T-helper 2 cell treated with Interferon-gamma antibody and Interleukin-4, amounts not matched to agents 5 μg/mL and 100 μg/mL, for 36 hours (primary cell): ENCODE measurements at regions not wholly inside any gene's neighbourhood (a gene's known extent, or its start where the extent isn't known, plus 50 kb on each side); places are given as distances from the start of the nearest gene placed in this dataset.
"Not testable (repeated sequence)": the region's sequence is repeated elsewhere in the genome, so short reads cannot be mapped to it uniquely, and the experiment has no call there.

Experiments used
- DNase-seq: peaks from one replicate; pipeline ENCODE4 v3.0.0; 2021; ENCODE audit warnings: low spot score
- H3K27ac Mint-ChIP-seq: one replicate; pipeline ENCODE4 v1.8.0; 2021; ENCODE audit warnings: mild to moderate bottlenecking, mixed read lengths
- H3K27me3 Mint-ChIP-seq: one replicate; pipeline ENCODE4 v1.8.0; 2021; ENCODE audit warnings: low read depth, mixed read lengths
- H3K36me3 Mint-ChIP-seq: one replicate; pipeline ENCODE4 v1.8.0; 2021; ENCODE audit warnings: low read depth, mixed read lengths
- H3K4me1 Mint-ChIP-seq: one replicate; pipeline ENCODE4 v1.8.0; 2021; ENCODE audit warnings: low read depth, mixed read lengths
- H3K4me3 Mint-ChIP-seq: one replicate; pipeline ENCODE4 v1.8.0; 2022; ENCODE audit warnings: mild to moderate bottlenecking, moderate library complexity, mixed read lengths
- H3K9me3 Mint-ChIP-seq: one replicate; pipeline ENCODE4 v1.8.0; 2021; ENCODE audit warnings: mixed read lengths

DNA sequence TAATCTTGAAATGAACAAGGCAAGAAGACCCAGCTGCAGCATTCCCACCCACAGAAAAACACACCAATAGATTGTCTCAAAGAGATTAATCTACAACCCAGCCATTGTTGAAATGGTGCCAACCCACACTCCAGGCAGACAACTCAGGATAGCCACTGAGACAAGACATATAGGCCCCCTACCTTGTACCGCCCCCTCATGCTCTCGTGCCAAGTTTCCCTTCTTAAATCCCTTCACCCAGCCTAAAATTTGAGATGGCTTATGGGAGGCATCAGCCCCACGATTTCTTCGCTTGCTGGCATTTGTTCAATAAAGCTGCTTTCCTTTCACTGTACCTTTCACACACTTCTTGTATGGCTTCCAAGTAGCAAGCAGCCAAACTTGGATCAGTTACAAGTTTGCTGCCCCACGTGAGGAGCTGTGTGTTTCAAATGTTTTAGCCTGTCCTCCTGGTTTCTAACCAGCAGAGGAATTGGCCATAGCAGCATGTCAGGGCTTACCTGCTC is 1754.1 kb downstream of the C4orf33 start:
- H3K27me3 Mint-ChIP-seq, result no peaks in the 10 kb centered on the region
- H3K36me3 Mint-ChIP-seq, result no peaks in the 10 kb centered on the region
- DNase-seq, result no peak
- H3K9me3 Mint-ChIP-seq, result peaks cover 27% of the 10 kb centered on the region
- H3K4me1 Mint-ChIP-seq, result no peaks in the 10 kb centered on the region
- no peak overlapping the region for H3K4me3 Mint-ChIP-seq
- H3K27ac Mint-ChIP-seq, result no peak overlapping the region

DNA sequence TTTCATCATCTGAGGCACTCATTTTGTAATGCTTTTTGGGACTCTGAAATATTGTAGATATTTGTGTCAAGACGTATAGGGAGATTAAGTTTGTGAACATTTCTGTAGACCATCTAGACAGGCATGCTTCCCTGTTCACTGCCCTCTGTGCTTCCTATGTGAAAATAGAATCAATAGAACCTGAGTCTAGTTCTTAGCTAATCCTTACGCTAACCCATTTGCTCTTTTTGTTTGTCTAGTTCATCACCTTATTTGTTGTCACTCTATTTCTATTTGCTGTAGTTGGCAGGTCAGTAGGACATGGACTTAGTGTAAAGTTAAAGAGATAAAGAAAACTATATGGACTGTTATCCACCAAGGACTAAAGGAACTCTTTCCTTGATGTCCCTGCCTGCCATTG is 1755.2 kb downstream of the C4orf33 start:
- no peak for DNase-seq
- no peaks in the 10 kb centered on the region for H3K36me3 Mint-ChIP-seq
- no peaks in the 10 kb centered on the region for H3K27me3 Mint-ChIP-seq
- H3K9me3 Mint-ChIP-seq, result peaks cover 27% of the 10 kb centered on the region
- no peak overlapping the region for H3K27ac Mint-ChIP-seq
- no peak overlapping the region for H3K4me3 Mint-ChIP-seq
- H3K4me1 Mint-ChIP-seq, result no peaks in the 10 kb centered on the region

DNA sequence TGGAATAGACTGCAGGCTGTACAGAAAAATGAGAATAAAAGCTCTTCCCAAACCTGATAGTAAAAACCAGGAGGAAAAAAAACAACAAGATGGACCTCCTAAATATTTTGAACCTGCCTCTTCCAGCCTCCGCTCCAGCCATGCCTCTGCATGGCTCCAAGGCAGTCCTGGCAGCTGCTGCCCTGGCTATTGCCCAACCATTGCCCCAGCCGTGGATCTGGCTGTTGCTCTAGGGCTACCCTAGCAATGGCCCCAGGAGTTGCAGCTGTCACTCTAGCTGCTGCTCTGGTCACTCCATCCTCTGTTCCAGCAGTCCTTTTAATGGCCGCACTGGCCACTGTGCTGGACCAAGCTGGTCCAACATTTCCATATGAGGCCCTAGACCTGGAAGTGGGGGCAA is 1756.0 kb downstream of the C4orf33 start:
- no peaks in the 10 kb centered on the region for H3K36me3 Mint-ChIP-seq
- H3K4me1 Mint-ChIP-seq, result no peaks in the 10 kb centered on the region
- H3K27me3 Mint-ChIP-seq, result no peaks in the 10 kb centered on the region
- peaks cover 27% of the 10 kb centered on the region for H3K9me3 Mint-ChIP-seq
- no peak overlapping the region for H3K4me3 Mint-ChIP-seq
- no peak overlapping the region for H3K27ac Mint-ChIP-seq
- DNase-seq, result no peak

DNA sequence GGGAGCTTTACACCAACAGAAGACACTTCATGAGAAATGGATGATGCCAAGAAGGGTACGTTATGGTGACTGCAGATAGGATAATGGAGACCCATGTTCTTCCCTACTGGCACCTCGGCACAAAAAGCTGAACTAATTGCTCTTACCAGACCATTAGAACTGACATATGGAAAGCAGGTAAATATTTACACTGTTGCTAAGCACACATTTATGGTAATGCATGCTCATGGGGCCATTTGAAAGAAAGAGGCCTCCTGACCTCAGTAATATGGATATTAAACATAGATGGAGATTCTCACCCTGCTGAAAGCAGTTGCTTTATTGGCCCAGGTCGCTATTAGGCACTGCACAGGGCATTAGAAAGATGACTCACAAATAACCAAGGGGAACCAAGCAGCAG is 1759.6 kb downstream of the C4orf33 start:
- Mint-ChIP-seq H3K36me3 (no peaks in the 10 kb centered on the region), H3K9me3 (peaks cover 21% of the 10 kb centered on the region), H3K27ac (no peak overlapping the region), H3K27me3 (no peaks in the 10 kb centered on the region), H3K4me1 (no peaks in the 10 kb centered on the region), H3K4me3 (no peak overlapping the region)
- DNase-seq, result no peak

DNA sequence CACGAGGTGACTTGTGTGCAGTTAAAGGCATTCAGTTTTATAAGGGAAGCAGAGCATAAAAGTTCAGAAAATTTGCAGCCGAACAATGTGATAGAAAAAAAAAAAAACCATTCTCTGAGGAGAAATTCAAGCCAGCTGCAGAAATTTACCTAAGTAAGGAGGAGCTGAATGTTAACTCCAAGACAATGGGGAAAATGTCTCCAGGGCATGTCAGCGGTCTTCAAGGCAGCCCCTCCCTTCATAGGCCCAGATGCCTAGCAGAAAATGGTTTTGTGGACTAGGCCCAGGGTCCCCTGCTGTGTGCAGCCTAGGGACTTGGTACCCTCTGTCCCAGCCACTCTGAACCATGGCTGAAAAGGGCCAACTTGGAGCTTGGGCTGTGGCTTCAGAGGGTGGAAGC is 1764.0 kb downstream of the C4orf33 start:
- no peaks in the 10 kb centered on the region for H3K27me3 Mint-ChIP-seq
- DNase-seq, result no peak
- H3K9me3 Mint-ChIP-seq, result peaks cover 12% of the 10 kb centered on the region
- no peak overlapping the region for H3K27ac Mint-ChIP-seq
- H3K4me3 Mint-ChIP-seq, result no peak overlapping the region
- H3K4me1 Mint-ChIP-seq, result no peaks in the 10 kb centered on the region
- no peaks in the 10 kb centered on the region for H3K36me3 Mint-ChIP-seq

DNA sequence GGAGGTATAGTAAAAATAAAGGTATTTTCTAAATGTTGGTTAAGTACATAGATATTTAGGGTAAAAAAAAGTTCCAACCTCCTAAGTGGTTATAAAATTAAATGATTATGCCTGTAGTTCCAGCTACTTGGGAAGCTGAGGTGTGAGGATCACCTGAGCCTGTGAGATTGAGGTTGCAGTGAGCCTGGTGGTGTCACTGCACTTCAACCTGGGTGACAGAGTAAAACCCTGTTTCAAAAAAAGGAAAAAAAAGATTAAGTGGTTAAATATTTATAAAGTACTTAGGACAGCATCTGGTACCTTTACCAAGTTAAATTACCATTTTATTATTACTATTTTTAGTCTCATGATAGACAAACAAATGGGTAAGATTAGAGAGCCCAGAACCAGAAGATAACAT is 1801.0 kb downstream of the C4orf33 start:
- Mint-ChIP-seq H3K27ac (no peak overlapping the region), H3K9me3 (peaks cover 4% of the 10 kb centered on the region), H3K27me3 (no peaks in the 10 kb centered on the region), H3K36me3 (no peaks in the 10 kb centered on the region), H3K4me3 (no peak overlapping the region), H3K4me1 (no peaks in the 10 kb centered on the region)
- no peak for DNase-seq

DNA sequence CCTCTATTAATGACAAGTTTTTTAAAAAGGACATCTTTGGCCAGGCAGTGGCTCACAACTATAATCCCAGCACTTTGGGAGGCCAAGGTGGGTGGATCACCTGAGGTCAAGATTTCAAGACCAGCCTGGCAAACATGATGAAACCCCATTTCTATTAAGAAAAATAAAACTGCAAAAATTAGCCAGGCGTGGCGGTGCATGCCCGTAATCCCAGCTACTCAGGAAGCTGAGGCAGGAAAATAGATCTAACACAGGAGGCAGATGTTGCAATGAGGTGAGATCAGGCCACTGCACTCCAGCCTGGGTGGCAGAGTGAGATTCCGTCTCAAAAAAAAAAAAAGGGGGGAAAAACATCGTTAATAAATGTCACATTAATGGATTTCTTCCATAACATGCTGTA is 1805.4 kb downstream of the C4orf33 start:
- Mint-ChIP-seq H3K4me1 (no peaks in the 10 kb centered on the region), H3K36me3 (no peaks in the 10 kb centered on the region), H3K27me3 (no peaks in the 10 kb centered on the region), H3K9me3 (peaks cover 8% of the 10 kb centered on the region), H3K27ac (no peak overlapping the region), H3K4me3 (no peak overlapping the region)
- no peak for DNase-seq

DNA sequence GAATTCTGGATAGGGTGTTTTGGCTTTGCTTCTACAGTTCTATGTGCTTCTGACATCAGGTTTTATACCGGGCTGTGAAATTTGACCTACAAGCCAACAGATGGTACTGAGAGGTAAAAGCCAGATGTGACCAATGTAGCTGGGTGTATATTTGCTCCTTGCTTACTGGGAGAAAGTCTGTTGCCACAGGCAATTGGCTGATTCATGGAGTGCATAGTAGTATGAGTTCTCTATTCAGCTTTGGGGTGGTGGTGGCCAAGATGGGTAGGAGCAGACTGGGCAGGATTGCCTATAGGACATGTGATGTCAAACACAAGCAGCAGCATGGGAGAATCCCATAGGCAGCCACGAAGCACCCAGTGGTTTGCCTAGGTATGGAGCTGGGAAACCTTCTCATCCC is 1827.0 kb downstream of the C4orf33 start:
- Mint-ChIP-seq H3K27me3 (no peaks in the 10 kb centered on the region), H3K36me3 (no peaks in the 10 kb centered on the region), H3K4me3 (no peak overlapping the region), H3K4me1 (no peaks in the 10 kb centered on the region), H3K9me3 (peaks cover 32% of the 10 kb centered on the region), H3K27ac (no peak overlapping the region)
- DNase-seq, result no peak

DNA sequence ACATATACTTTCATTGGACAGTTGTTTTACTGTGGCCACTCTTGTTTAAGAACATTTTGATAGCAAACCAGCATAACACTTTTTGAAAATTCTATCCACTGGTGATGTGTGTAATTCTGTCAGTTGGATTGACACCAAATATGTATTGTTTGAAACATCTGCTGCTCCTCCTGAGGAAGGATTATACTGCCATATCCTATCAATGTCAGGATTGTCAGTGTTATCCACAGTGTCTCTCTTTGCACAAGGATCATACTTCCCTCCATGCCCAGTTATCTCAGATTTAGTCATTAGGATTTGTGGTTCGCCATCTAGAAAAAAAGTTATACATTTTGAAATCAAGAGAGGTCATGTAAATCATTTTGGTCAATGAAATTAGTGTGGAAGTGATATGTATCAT is 1859.6 kb downstream of the C4orf33 start:
- H3K4me3 Mint-ChIP-seq, result no peak overlapping the region
- H3K4me1 Mint-ChIP-seq, result no peaks in the 10 kb centered on the region
- H3K27ac Mint-ChIP-seq, result no peak overlapping the region
- no peaks in the 10 kb centered on the region for H3K36me3 Mint-ChIP-seq
- H3K9me3 Mint-ChIP-seq, result no peaks in the 10 kb centered on the region
- H3K27me3 Mint-ChIP-seq, result no peaks in the 10 kb centered on the region
- DNase-seq, result no peak

DNA sequence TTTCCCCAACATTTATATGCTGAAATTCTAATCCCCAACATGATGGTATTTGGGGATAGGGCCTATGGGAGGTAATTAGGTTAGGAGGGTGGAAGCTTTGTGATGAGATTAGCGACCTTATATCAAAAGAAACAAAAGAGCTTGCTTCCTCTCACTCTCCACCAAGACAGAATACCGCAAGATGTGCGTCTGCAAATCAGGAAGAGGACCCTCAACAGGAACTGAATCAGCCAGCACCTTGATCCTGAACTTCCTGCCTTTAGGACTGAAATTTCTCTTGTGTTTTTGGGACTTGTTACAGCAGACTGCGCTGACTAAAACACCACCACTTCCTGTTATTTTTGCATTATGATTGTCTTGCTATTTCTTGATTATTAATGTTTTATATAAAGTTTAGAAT is 1889.4 kb downstream of the C4orf33 start:
- Mint-ChIP-seq H3K27me3 (no peaks in the 10 kb centered on the region), H3K9me3 (peaks cover 4% of the 10 kb centered on the region), H3K27ac (no peak overlapping the region), H3K36me3 (no peaks in the 10 kb centered on the region), H3K4me1 (no peaks in the 10 kb centered on the region), H3K4me3 (no peak overlapping the region)
- DNase-seq, result no peak

DNA sequence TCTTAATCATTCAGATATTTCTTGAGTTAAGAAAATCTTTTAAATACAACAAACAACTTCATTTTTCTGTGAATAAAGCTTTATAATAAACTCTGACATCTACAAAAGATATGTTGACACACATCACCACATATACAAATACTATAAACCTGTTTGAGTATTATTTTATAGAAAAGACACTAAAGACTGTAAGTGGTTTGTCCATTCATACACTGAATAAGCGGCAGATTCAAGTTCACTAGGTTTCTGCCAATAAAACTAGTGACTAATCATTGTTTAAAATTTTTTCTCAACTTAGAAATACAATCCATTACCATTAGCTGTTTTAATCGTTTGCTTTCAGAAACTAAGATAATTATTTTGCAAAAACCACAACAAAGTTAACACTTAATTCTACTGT is 1900.0 kb downstream of the C4orf33 start:
- no peaks in the 10 kb centered on the region for H3K27me3 Mint-ChIP-seq
- H3K27ac Mint-ChIP-seq, result no peak overlapping the region
- H3K36me3 Mint-ChIP-seq, result no peaks in the 10 kb centered on the region
- DNase-seq, result no peak
- peaks cover 6% of the 10 kb centered on the region for H3K9me3 Mint-ChIP-seq
- H3K4me3 Mint-ChIP-seq, result no peak overlapping the region
- no peaks in the 10 kb centered on the region for H3K4me1 Mint-ChIP-seq

DNA sequence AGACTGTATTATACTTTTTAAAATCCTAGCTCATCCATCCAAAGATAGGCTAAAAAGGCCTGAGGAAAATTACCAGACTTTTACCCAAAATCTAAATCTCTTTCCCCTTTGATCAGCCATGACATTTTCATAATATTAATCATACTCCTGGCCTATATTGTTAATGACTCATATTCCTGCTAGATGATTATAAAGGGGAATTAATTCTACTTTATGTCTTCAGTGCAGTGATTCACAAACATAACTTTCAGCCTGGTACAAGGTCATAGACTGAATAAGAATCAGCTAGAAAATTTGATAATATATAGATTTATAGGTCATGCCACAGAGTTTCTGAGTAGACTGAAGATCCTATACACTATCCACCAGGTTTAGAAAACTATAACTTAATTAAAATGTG is 1905.4 kb downstream of the C4orf33 start:
- no peak for DNase-seq
- Mint-ChIP-seq H3K4me1 (no peaks in the 10 kb centered on the region), H3K27me3 (no peaks in the 10 kb centered on the region), H3K27ac (no peak overlapping the region), H3K36me3 (no peaks in the 10 kb centered on the region), H3K9me3 (peaks cover 5% of the 10 kb centered on the region), H3K4me3 (no peak overlapping the region)

DNA sequence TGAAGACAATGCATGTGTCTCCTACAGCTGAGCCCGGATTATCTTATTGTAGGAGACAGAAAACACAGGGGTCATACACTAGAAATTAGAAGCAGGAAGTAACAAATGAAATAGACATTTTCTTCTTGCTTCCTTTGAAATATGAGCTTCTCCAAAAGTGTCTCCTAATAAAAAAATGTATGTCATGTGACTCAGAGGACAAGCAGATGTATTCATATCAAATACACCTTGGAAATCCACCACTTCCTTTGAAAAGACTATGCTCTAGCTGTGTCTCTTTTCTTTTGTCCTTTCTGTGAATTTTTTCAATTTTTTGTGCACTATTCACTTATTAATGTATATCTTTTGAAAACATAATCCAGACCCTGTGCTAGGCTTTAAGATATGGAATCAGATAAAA is 1906.2 kb downstream of the C4orf33 start:
- Mint-ChIP-seq H3K36me3 (no peaks in the 10 kb centered on the region), H3K27me3 (no peaks in the 10 kb centered on the region), H3K4me3 (no peak overlapping the region), H3K4me1 (no peaks in the 10 kb centered on the region), H3K9me3 (peaks cover 2% of the 10 kb centered on the region), H3K27ac (no peak overlapping the region)
- DNase-seq, result no peak

DNA sequence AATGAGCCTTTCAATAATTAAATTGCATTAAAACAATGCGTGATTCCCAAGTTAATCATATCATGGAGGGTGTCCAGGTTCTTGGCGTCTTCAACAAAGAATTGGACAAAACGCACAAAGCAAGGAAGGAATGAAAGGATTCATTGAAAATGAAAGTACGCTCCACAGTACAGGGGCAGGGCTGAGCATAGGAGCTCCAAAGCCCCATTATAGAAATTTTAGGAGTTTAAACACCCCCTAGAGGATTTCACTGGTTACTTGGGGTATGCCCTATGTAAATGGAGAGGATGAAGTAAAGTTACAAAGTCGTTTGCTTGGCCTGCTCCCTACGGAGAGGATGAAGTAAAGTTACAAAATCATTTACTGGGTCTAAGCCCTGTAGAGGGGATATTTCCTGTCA is 1910.4 kb downstream of the C4orf33 start:
- H3K27me3 Mint-ChIP-seq, result no peaks in the 10 kb centered on the region
- no peak overlapping the region for H3K27ac Mint-ChIP-seq
- no peaks in the 10 kb centered on the region for H3K9me3 Mint-ChIP-seq
- no peaks in the 10 kb centered on the region for H3K4me1 Mint-ChIP-seq
- DNase-seq, result no peak
- H3K36me3 Mint-ChIP-seq, result no peaks in the 10 kb centered on the region
- H3K4me3 Mint-ChIP-seq, result no peak overlapping the region

DNA sequence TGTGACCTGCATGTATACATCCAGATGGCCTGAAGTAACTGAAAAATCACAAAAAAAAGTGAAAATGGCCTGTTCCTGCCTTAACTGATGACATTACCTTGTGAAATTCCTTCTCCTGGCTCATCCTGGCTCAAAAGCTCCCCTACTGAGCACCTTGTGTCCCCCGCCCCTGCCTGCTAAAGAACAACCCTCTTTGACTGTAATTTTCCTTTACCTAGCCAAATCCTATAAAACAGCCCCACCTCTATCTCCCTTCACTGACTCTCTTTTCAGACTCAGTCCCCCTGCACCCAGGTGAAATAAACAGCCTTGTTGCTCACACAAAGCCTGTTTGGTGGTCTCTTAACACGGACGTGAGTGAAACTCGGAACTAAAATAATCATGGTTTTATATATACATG is 1916.0 kb downstream of the C4orf33 start:
- H3K9me3 Mint-ChIP-seq, DNase-seq, H3K27me3 Mint-ChIP-seq, H3K36me3 Mint-ChIP-seq, H3K4me1 Mint-ChIP-seq, H3K27ac Mint-ChIP-seq, H3K4me3 Mint-ChIP-seq: not testable (repeated sequence)
